Lung microvascular endothelial cell (primary cell): ENCODE measurements at regions not wholly inside any gene's neighbourhood (a gene's known extent, or its start where the extent isn't known, plus 50 kb on each side); places are given as distances from the start of the nearest gene placed in this dataset.

Source experiments
- DNase-seq, 2 donors: peaks; one replicate each; pipeline versions ENCODE4 v3.0.0 to v3.0.0-alpha.2; 2010; ENCODE audit warnings: low read depth in 2 of 2

DNA sequence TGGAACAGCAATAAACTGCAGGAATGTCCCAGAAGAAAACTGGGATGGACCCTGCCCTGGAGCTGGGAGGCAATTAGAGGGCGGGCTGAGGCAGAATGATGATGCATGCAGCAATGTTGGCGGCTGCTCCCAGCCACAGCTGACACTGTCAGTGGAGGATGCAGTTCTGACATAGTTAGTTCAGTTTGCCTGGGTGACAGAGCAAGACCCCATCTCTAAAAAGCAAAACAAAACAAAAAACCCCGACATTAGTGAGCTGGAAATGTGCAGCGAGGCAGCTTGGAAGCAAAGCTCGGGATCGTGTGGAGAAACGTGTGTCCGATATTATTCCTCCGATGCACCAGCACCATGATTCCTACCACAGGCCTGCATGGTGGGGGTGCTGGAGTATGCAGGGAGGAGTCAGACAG is 110.1 kb upstream of the UQCRFS1 start:
- no peak for DNase-seq

DNA sequence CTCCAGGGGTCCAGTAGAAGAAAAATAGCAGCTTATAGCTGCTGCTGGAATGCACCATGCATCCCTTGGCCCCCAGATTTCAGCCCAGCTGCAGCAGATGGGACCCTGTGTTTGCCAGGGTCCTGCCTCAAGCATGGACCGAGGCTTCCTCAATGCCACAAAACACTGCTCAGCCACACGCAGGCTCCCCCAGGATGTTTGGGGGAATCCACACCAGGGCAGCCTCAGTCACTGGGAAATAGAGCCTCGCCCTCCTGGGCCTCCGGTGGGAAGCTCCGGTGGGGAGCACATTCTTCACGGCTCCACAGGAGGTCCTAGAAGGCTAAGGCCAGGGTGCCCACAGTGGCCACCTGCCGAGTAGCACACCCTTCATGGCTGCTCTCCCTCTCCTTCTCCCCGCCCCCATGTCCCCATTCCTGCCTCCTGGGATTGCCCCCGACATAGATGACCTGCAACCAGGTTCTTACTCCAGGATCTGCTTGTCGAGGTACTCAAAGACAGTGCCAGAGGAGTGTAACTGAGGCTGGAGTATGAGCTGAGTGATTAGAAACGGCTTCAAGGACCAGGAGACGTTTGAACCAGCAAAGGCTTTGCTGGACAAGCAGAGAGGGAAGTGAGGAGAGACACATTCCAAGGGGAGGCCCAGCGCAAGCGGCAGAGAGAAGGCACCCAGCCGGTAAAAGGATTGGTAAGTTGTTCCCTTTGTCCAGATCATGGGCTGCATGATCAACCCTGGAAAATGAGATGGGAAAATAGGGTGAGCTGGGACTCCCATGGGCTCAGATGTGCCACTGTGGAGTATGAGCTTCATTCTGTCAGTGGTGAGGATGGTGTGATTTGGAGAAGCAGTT is 110.7 kb upstream of the UQCRFS1 start:
- DNase-seq, result no peak

DNA sequence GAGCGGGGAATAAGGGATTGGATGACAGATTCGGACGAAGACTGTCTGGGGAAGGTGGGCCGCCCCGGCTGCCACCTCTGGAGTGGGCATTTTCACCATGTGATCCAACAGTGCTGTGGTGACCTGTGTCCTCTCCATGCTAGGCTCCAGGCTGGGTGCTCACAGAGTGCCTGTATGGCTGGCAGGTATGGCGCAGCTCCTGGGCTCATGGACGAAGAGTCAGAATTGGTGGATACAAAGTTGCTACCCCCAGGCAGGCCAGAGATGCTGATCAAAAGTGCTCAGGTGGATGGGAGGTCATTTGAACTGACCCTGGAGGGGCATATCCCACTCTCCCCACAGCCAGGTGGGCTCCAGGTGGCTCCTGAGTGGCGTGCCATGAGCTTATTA is 111.3 kb upstream of the UQCRFS1 start:
- no peak for DNase-seq

DNA sequence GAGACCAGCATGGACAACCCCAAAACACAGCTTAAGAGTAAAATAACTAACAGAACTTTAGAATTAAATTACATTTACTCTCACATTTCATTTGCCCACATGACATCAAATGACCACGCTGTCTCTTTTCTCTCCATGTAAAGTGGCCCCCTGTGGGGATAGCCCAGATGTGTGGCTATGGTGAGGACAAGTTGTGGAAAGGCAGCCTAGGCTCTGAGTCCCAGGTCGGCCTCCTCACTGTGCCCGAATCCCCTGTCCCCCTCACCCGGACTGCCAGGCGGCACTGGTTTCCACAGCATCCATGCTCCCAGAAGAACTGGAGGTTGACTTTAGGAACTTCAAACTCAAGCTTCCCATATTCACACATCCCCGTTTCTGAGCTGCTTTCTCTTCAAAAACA is 111.8 kb upstream of the UQCRFS1 start:
- DNase-seq, result no peak

DNA sequence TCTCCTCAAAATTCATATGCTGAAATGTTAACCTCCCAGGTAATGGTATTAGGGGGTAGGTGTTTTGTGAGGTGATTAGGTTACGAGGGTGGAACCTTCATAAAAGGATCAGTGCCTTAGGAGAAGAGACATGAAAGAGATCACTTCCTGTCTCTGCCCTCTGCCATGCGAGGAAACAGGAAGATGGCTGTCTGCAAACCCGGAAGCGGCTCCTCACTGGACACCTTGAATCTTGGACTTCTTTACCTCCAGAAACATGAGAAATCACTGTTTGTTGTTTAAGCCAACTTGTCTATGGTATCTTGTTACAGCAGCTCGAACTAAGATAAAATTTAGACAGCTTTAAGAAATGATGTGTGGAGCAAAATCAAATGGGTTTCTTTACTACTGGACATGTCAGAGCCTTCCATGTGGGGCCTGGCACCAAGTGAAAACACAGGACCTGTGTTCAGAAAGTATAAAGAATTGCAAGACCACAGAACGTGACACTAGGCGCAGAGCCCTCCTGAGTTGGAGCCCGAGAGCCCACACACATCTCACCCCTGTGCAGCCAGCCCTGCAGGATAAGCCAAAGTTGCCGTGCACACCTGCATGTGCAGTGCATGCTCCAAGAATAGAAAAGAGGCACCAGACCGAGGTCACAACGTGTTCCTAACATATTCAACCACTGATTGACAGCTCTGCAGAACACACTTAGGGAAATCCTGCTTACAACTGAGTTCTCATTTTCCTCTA is 112.5 kb upstream of the UQCRFS1 start:
- no peak for DNase-seq

DNA sequence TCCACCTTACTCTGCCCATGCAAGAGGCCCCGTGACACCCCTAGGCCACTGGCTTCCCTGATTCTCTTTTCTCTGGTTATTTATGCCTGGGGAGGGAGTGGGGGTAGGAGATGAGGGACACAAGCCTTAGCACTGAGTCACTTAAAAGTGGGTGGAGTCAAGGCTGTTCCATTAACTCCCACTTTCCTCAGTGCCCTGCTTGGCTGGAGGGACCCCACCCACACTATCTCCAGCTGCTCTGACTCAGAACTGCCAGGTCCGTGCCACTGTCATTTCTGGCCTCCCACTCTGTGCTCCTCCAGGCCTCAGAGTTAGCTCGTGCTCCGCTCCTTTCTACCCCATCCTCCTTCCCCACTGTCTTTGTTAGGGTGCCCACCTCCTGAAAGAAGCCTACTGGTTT is 113.4 kb upstream of the UQCRFS1 start:
- DNase-seq, result no peak

DNA sequence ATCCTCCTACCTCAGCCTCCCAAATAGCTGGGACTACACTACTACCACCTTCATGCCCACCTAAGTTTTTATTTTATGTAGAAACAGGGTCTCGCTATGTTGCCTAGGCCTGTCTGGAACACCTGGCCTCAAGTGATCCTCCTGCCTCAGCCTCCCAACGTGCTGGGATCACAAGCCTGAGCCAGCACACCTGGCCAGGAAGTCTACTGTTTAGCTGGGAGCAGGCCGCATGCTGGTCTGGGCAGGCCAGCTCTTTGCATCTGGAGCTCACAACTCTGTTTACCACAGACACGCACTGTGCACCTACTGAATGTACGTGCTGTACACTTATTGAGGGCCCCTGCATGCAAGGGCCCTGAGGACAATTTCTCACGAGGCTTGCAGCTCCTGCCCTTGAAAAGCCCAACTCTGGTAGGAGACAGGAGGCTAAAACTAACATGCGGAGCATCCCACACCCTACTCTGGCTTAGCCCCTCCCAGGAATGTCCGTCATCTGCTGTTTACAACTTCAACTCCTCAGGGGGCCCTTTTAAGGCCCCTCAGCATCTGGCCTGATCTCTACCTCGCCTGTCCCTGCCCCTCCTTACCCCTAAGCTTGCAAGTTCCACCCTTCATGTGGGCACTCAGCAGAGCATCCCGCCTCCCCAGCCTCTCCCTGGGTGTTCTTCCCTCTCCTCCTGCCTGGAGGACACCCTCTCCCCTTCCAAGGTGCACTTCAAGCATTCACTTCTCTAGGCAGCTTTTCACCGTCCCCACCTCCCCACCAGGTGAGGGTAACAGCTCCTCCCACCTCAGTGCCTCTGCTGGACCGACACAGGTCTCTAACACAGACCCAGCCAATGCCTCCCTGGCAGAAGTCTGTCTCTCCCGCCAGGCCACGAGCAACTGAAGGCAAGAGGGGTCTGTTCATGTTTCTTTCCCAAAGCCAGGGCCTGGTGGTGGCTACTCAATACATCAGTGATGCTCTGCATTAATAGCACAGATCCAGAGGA is 114.2 kb upstream of the UQCRFS1 start:
- no peak for DNase-seq

DNA sequence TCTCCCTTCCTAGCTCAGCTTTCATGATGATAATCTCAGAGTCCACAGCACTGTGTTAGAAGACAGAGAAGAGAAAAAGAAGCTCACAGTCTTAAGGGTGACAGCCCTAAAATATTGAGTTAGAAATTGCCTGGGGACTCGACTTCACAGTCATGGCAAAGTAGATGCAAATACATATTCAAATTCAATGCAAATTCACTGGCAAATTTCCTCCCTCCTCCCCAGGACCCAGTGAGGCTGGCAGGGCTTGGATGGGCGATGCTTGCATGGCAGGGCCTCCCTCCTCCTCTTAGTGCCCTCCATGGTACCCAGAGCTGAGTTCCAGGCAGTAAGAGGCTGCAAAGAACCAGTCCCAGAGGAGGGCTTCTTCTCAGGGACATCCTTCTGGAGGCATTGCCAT is 115.6 kb upstream of the UQCRFS1 start:
- DNase-seq, result no peak

DNA sequence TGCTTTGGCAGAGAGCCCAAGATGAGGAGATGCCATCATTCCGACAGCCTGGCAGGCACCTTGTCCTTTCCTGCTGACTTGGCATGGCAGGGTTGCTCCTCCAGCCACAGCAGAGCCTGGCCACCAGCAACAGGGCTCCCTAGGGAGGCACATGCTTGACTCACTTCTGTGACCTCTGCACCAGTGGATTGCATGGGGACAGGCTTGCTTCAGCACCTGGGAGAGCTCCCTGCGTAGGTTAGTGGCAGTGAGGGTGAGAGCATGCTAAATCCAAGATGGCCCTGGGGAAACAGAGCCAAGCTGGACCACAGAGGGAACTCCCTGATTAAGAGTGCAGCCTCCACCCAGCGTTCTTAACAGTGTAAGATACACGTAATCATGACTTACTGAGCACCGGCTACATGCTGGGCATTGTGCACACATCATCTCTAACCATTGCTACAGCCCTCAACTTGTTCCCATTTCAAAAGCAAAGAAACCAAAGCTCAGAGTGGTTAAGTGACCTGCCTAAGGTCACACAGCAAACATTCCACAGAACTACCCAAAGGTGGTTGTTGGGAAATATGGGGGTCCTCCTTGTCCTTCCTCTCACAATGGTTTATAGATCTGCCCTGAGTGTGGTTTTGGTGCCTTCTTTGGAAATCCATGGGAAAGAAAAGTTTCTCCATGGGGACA is 116.6 kb upstream of the UQCRFS1 start:
- DNase-seq, result peak in 1 of 2 donors; percentile 16

DNA sequence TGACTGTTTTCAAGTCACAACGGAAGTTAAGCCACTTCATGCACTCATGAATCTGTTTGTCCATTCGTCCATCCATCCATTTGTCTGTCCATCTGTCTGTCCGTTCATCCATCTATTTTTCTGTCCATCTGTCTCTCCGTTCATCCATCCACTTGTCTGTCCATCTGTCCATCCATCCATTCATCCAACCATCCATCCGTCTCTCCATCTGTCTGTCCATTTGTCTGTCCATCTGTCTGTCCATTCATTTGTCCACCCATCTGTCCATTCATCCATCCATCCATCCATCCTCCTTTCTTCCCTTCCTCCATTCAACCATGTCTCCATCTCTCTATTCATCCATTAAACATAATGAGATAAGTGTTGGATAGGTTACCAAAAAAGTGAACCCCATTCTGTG is 123.5 kb upstream of the UQCRFS1 start:
- no peak for DNase-seq

DNA sequence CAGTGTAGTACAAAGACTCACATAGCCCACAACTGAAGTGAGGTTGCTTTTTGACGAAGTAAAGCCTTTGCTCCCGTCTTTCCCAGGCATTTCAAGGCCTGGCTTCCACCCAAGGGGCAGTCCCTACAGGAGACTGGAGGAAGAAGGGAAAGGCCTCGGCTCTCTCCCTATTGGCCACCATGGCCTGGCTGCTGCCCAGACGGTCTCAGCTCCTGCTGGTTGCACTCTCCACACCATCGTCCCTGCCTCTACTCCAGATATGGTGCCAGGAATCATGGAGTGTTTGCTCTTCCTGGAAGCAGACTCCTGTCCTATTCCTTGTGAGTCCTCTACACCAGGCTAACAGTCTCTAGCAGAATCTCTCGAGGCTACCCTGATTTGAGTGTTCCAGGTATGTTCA is 124.1 kb upstream of the UQCRFS1 start:
- DNase-seq, result no peak

DNA sequence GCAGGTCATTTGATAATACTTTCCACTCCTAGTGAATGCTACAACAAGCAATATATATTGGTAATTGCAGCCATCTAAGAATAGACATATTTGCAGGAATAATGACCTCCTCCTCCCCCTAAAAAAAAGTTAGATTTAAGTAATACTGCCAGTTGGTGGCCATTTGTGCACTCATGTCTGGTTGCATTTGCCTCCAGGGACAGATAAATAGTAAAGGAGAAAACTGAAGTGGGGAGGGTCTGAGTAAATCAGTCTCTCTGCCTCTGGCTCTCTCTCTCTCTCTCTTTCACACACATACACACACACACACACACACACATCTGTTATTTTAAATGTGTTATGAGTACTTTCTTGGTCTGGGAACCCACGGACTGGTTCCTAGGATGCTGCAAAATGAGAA is 125.5 kb upstream of the UQCRFS1 start:
- no peak for DNase-seq

DNA sequence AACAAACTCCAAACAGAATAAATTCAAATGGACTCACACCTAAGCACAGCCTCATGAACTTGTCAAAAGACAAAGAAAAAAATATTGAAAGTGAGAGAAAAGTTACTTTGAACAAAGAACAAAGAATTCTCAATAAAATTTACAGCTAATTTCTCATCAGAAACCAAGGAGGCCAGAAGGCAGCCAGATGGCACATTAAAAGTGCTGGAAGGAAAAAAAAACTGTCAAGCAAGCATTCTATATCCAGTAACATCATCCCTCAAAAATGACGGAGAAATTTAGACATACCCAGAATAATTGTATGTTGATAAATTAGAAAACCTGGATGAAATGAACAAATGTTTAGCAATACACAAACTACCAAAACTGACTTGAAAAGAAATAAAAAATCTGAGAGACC is 129.8 kb upstream of the UQCRFS1 start:
- no peak for DNase-seq

DNA sequence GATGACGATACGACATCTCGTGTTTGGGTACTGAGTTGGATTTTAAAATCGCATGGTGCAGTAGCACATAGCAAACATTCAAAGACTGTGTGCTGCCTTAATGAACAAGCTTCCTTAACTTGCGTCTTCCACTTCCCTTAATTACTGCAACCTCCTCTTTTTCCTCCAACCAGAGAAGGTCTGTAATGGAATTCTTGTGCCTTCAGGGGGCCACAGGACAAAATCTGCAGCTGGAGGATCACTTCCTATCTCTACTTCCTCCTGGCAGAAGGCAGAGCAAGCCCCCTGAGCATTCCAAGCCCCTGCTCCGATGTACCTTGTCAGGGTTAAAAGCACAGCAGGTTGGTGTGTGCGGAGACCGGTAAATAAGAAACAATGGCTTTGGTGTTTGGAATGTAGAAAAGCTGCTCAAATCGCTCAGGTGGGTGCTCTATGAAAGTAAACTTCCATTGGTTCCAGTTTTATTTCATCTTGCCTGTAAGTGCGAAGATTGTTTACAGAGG is 151.3 kb upstream of the UQCRFS1 start:
- DNase-seq, result no peak

DNA sequence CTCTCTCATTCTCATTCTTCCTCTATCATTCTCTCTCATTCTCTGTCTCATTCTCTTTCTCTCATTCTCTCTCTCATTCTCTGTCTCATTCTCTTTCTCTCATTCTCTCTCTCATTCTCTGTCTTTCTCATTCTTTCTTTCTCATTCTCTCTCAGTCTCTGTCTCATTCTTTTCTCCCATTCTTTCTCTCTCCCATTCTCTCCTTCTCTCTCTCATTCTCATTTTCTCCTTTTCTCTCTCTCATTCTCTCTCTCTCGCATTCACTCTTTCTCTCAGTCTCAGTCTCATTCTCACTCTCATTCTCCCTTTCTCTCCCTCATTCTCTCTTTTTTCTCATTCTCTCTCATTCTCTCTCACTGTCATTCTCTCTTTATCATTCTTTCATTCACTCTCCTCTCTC is 152.0 kb upstream of the UQCRFS1 start:
- no peak for DNase-seq

DNA sequence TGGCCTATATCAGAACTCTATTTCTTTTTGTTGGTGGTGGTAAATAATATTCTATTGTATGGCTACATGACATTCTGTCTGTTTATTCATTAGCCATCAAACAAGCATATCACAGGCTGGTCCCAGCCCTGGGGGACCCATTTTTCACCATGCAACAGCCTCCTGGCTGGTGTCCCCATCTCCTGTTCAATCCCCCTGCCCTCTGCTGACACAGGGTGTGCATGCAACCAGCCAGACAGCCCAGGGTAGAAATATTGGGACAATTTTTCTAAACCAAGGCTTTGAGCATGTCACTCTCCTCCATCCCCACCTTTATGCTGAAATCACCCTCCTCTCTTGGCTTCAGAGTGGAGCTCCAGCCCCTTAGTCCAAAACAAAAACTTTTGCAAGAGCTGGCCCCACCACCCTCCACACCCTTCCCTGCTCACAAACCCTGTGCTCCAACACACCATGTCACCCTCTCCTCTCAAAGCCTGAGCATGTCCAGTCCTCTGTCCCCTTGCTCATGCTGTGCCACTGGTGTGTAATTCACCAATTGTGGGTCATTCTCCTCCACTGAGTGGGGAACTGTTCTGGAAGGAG is 153.0 kb upstream of the UQCRFS1 start:
- no peak for DNase-seq

DNA sequence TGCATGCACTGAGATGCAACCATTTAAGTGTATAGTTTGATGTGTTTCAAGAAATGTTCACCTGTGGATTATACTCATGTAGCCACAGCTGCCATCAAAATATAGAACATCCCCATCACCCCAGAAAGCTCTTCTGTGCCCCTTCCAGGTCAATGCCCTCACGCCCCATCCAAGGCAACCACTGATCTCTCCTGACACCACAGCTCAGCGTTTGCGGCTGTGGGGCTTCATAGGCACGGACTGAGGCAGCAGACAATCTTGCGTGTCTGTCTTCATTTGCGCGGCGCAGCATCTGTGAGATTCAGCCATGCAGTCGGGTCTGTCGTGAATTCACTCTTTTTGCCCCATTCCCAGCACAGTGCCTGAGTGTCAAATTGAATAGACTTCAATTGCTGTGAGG is 153.8 kb upstream of the UQCRFS1 start:
- no peak for DNase-seq

DNA sequence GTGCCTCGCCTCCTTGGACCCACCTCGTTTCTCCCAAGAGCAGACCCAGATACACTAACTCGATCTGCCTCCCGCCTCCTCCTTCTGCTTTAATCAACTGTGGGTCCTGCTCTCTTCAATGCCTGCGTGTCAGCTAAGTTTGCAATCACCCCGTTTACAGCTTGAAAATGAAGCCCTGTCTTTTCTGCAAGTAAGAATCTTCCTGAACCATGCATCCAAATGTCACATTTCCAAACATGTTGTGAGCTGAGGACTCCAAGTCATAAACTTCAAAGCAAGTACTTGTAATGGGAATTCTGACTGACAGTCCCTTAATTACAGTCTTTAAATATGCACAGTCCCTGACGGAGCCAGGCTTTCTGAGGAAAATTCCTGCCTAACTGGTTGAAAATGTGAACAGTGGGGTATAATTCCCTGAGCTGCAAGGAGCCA is 154.9 kb upstream of the UQCRFS1 start:
- DNase-seq, result no peak

DNA sequence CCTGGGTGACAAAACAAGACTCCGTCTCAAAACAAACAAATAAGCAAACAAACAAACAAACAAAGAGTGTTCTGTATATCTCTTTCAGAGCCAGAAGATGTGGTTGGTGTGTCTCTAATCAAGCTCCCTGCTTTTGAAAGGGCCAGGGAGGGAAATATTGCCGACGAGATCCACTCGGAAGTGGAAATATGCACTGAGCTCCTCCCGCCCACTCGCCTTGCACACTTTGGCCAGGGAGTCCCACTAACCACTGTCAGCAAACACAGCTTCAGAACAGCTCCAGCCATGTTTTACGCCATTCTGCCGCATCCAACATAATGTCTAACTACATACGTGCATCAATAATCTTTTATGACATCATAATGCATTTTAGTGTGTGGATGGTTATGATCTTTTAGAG is 155.5 kb upstream of the VSTM2B start:
- no peak for DNase-seq

DNA sequence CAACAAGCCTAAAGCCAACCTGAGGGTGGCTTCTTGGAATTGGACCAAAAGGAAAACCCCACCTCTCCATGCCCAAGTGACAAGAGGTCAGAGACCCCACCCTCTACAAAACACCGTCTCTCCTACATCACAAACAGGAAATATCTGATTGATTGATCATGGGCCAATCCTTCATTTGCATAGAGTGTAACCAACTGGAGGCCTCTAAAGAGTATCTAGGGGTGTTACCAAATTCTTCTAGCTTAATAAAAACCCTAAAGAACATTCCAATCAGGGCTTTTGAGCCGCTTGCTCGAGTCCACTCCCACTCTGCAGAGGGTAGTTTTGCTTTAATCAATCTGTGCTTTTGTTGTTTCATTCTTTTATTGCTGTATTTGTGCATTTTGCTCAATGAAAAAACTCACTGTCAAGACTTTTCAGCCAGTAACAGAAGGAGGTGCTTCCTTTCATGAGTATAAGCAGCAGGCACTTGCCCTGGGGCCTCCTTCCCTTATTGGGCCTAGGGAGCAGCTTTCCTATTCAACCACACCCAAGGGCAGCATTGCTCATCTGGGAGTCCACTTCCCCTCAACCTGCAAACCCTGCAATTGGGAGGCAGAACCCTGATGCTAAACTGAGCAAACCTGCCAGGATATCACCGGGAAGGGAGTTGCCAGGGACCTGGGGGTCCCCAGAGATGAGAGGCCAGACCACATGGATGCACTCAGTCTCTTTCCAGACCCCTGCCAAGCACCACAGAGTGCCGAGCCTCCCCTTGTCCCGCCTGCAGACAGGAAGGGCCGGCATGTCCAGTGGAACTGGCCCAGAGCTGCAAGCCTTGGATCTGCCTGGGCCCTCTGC is 154.3 kb upstream of the VSTM2B start:
- DNase-seq, result no peak
